ENCODE measurements at regions not wholly inside any gene's neighbourhood (a gene's known extent, or its start where the extent isn't known, plus 50 kb on each side); places are given as distances from the start of the nearest gene placed in this dataset.

DNA sequence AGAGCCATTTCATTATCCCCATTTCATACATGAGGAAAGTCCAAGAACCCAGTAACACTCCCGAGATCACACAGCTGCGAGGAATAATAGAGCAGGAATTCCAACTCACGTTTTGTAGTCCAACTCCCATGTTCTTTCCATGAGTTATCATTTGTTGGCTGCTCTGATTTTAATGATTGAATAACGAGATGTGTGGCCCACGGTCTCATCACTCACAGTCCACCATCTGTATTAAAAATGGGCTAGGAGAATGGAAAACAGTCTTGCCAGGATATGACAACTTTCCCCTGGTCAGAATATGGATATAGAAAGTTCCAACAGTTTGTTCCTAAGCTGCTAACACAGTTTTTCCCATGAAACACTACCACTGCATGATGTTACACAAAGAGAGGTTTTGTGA lies 147.5 kb downstream of the METTL4 start:
- Histone ChIP-seq H3K27ac (no peak overlapping the region), H3K4me3 (no peak overlapping the region), H3K4me1 (no peaks in the 10 kb centered on the region), H3K27me3 (no peaks in the 10 kb centered on the region), H3K9me3 (no peaks in the 10 kb centered on the region), H3K36me3 (no peaks in the 10 kb centered on the region)
- DNase-seq (ENCODE audit: low spot score in 2 of 2), result no peak
- intact Hi-C loops (cut with DNase I), result no loop called here
- TF ChIP-seq CTCF (IDR thresholded peaks at IDR 0.05), result no peak

DNA sequence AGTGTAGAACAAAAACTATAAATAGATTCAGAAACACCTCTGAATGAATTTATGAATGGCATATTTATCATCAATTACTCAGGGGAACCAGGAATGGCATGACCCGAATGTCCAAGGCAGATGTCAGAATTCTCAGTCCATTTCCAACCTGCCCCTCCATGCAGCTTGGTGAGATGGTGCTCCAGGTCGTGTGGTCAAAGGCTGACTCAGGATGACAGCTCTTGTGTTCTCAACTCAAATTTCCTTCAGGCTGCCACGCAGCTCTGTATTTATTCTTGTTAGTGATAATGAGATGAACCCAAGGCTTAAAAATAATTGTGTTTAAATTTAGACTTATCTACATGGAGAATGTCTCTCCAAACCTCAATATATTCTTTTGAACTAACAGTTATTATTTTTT lies 146.9 kb downstream of the METTL4 start:
- no peak for TF ChIP-seq CTCF (IDR thresholded peaks at IDR 0.05)
- intact Hi-C loops (cut with DNase I), result no loop called here
- Histone ChIP-seq H3K4me3 (no peak overlapping the region), H3K4me1 (no peaks in the 10 kb centered on the region), H3K27ac (no peak overlapping the region), H3K36me3 (no peaks in the 10 kb centered on the region), H3K27me3 (no peaks in the 10 kb centered on the region), H3K9me3 (no peaks in the 10 kb centered on the region)
- DNase-seq (ENCODE audit: low spot score in 2 of 2), result no peak

- DNase-seq (ENCODE audit: low spot score in 2 of 2), result no peak
- Histone ChIP-seq H3K9me3 (peaks cover 0 to 6% of the 10 kb centered on the region in 2 donors), H3K27ac (no peak overlapping the region), H3K4me1 (no peaks in the 10 kb centered on the region), H3K36me3 (no peaks in the 10 kb centered on the region), H3K27me3 (no peaks in the 10 kb centered on the region), H3K4me3 (no peak overlapping the region)
- intact Hi-C loops (cut with DNase I), result no loop called here
- TF ChIP-seq CTCF (IDR thresholded peaks at IDR 0.05), result no peak
Measured at GRCh38 chr18:2425426-2426317, 145.6 kb downstream of the METTL4 start.

GRCh38 chr18:2430191-2430590 lies 141.1 kb downstream of the METTL4 start:
- intact Hi-C loops (cut with DNase I), result no loop called here
- no peak overlapping the region for H3K4me3 ChIP-seq
- H3K36me3 ChIP-seq, result no peaks in the 10 kb centered on the region
- no peaks in the 10 kb centered on the region for H3K4me1 ChIP-seq
- DNase-seq (ENCODE audit: low spot score in 2 of 2), result no peak
- H3K9me3 ChIP-seq, result peaks cover 0 to 6% of the 10 kb centered on the region in 2 donors
- no peaks in the 10 kb centered on the region for H3K27me3 ChIP-seq
- no peak for TF ChIP-seq CTCF (IDR thresholded peaks at IDR 0.05)
- no peak overlapping the region for H3K27ac ChIP-seq

- no peak overlapping the region for H3K27ac ChIP-seq
- no peak overlapping the region for H3K4me3 ChIP-seq
- DNase-seq (ENCODE audit: low spot score in 2 of 2), result no peak
- H3K4me1 ChIP-seq, result no peaks in the 10 kb centered on the region
- peaks cover 0 to 6% of the 10 kb centered on the region in 2 donors for H3K9me3 ChIP-seq
- no peaks in the 10 kb centered on the region for H3K36me3 ChIP-seq
- intact Hi-C loops (cut with DNase I), result no loop called here
- no peak for TF ChIP-seq CTCF (IDR thresholded peaks at IDR 0.05)
- H3K27me3 ChIP-seq, result no peaks in the 10 kb centered on the region
Measured at GRCh38 chr18:2431806-2432205, 139.5 kb downstream of the METTL4 start.

Measured in ascending aorta (tissue), 2 donors.